Occipital lobe (tissue), 1 donor: ENCODE measurements at regions not wholly inside any gene's neighbourhood (a gene's known extent, or its start where the extent isn't known, plus 50 kb on each side); places are given as distances from the start of the nearest gene placed in this dataset.

Experiments used
- DNase-seq: peaks from one replicate; lab custom pipeline; 2025; lab: John Stamatoyannopoulos, UW

DNA sequence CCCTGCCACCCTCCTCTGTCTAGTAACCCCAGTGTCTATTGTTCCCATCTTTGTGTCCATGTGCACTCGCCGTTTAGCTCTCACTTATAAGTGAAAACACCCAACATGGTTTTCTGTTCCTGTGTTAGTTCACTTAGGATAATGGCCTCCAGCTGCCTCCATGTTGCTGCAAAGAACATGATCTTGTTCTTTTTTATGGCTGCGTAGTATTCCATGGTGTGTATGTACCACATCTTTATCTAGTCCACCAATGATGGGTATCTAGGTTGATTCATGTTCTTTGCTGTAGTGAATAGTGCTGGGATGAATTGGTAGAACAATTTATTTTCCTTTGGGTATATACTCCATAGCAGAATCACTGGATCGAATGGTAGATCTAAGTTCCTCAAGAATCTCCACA lies 51.0 kb upstream of the RFLNA start:
- no peak for DNase-seq
